ENCODE measurements at regions not wholly inside any gene's neighbourhood (a gene's known extent, or its start where the extent isn't known, plus 50 kb on each side); places are given as distances from the start of the nearest gene placed in this dataset.

DNA sequence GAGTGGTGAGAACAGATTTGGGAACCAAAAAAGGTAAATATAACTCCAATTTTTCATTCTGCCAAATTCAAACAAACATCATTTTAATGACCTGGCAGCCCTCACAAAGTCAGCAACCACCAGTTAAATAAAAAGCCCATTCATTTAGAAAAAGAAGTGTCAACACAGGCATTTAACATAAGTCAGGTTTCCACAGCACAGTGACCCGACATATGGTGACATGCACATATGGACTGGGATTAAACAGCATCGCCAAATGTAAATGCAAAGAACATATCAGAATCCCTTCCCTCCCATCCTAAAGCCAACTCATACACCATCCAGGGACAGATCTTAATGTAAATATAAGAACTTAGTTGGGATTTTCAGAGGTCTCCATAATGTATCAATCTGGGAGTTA lies 293.2 kb downstream of the FGFR2 start:
- H3K4me2 ChIP-seq: no peak overlapping the region
- peaks cover 15% of the 10 kb centered on the region for H3K4me1 ChIP-seq (ENCODE audit: insufficient read depth)
- no peak for DNase-seq (ENCODE audit: low spot score)
- no peaks in the 10 kb centered on the region for H3K27me3 ChIP-seq
- no peaks in the 10 kb centered on the region for H3K36me3 ChIP-seq (replicated peaks; ENCODE audit: insufficient read depth, low read depth)
- no peak overlapping the region for H2AFZ ChIP-seq
- no peaks in the 10 kb centered on the region for H3K9me3 ChIP-seq (ENCODE audit: low read depth)
- no peaks in the 10 kb centered on the region for H4K20me1 ChIP-seq (ENCODE audit: insufficient read depth, poor library complexity, severe bottlenecking)
- H3K79me2 ChIP-seq: no peaks in the 10 kb centered on the region
- H3K4me3 ChIP-seq: no peak overlapping the region
- 61% methylated on average over 2 of the region's 2 CpGs for WGBS (ENCODE audit: low lambda C conversion rate, missing lambda C conversion rate)
- no peak overlapping the region for H3K27ac ChIP-seq
- no peaks in the 10 kb centered on the region for H3K9me2 ChIP-seq (replicated peaks; ENCODE audit: insufficient read depth)
- TF ChIP-seq EZH2phosphoT487 (IDR thresholded peaks at IDR 0.05; ENCODE audit: low read depth, severe bottlenecking, unreplicated experiment) (no peak), EZH2 (IDR thresholded peaks at IDR 0.05; ENCODE audit: borderline replicate concordance) (no peak)
- TF ChIP-seq, protein P1, sequence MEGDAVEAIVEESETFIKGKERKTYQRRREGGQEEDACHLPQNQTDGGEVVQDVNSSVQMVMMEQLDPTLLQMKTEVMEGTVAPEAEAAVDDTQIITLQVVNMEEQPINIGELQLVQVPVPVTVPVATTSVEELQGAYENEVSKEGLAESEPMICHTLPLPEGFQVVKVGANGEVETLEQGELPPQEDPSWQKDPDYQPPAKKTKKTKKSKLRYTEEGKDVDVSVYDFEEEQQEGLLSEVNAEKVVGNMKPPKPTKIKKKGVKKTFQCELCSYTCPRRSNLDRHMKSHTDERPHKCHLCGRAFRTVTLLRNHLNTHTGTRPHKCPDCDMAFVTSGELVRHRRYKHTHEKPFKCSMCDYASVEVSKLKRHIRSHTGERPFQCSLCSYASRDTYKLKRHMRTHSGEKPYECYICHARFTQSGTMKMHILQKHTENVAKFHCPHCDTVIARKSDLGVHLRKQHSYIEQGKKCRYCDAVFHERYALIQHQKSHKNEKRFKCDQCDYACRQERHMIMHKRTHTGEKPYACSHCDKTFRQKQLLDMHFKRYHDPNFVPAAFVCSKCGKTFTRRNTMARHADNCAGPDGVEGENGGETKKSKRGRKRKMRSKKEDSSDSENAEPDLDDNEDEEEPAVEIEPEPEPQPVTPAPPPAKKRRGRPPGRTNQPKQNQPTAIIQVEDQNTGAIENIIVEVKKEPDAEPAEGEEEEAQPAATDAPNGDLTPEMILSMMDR (IDR thresholded peaks at IDR 0.05; ENCODE audit: poor library complexity): no peak

DNA sequence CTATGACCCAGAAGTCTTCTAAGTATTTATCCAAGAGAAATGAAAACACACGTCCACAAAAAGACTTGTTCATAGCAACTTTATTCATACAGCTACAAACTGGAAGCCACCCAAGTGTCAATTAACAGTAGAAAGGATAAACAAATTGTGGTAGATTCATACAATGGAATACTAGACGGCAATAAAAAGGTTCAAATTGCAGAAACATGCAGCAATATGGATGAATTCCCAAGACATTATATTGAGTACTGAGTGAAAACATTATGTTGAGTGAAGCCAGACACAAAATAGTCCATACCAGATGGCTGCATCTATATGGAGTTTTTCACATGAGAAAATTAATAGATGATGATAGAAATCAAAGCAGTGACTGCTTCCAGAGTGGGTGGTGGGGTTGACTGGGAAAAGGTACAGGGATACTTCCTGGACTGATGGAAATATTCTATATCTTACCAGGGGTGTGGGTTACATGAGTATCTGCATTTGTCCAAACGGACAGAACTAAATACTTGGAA lies 292.0 kb downstream of the FGFR2 start:
- H3K9me3 ChIP-seq (ENCODE audit: low read depth): no peaks in the 10 kb centered on the region
- DNase-seq (ENCODE audit: low spot score): no peak
- peaks cover 15% of the 10 kb centered on the region for H3K4me1 ChIP-seq (ENCODE audit: insufficient read depth)
- no peak overlapping the region for H3K4me3 ChIP-seq
- TF ChIP-seq EZH2phosphoT487 (IDR thresholded peaks at IDR 0.05; ENCODE audit: low read depth, severe bottlenecking, unreplicated experiment): no peak
- TF ChIP-seq, protein P1 (IDR thresholded peaks at IDR 0.05; ENCODE audit: poor library complexity): no peak
- no peak for TF ChIP-seq EZH2 (IDR thresholded peaks at IDR 0.05; ENCODE audit: borderline replicate concordance)
- H3K4me2 ChIP-seq: no peak overlapping the region
- H3K27ac ChIP-seq: no peak overlapping the region
- H3K79me2 ChIP-seq: no peaks in the 10 kb centered on the region
- no peak overlapping the region for H2AFZ ChIP-seq
- H3K27me3 ChIP-seq: no peaks in the 10 kb centered on the region
- no peaks in the 10 kb centered on the region for H4K20me1 ChIP-seq (ENCODE audit: insufficient read depth, poor library complexity, severe bottlenecking)
- no peaks in the 10 kb centered on the region for H3K36me3 ChIP-seq (replicated peaks; ENCODE audit: insufficient read depth, low read depth)
- 54% methylated on average over 3 of the region's 3 CpGs for WGBS (ENCODE audit: low lambda C conversion rate, missing lambda C conversion rate)
- H3K9me2 ChIP-seq (replicated peaks; ENCODE audit: insufficient read depth): no peaks in the 10 kb centered on the region

DNA sequence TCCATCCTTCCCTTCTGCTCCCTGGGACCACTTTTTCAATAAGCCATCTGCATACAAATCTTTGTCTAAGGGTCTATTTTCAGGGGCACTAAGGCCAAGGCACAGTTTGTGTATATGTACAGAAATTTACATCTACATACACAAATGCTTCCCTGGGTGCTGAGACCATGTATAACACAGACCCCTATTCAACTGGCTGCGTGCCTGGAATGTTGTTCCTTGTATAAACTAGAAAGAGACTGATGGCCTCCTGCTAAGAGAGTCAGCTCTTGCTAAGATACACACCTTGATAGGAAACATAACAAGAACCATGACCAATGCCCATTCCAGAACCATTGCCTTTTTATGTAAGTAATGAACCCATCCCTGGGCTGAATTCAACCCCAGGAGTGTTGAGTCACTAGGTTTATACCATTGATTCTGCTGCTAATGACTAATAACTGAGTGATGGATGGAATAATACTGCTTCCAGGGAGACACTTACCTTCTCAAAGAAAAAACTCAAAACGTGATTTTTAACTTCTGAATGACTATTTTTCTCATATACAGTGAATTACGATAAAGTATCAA lies 290.7 kb downstream of the FGFR2 start:
- TF ChIP-seq, protein P1 (IDR thresholded peaks at IDR 0.05; ENCODE audit: poor library complexity): no peak
- no peak for TF ChIP-seq EZH2phosphoT487 (IDR thresholded peaks at IDR 0.05; ENCODE audit: low read depth, severe bottlenecking, unreplicated experiment)
- no peak for TF ChIP-seq EZH2 (IDR thresholded peaks at IDR 0.05; ENCODE audit: borderline replicate concordance)
- Histone ChIP-seq H3K27ac (peak overlapping the region; percentile 3), H3K9me2 (replicated peaks; ENCODE audit: insufficient read depth) (no peaks in the 10 kb centered on the region), H3K9me3 (ENCODE audit: low read depth) (no peaks in the 10 kb centered on the region), H2AFZ (no peak overlapping the region), H3K36me3 (replicated peaks; ENCODE audit: insufficient read depth, low read depth) (no peaks in the 10 kb centered on the region), H3K4me1 (ENCODE audit: insufficient read depth) (peaks cover 15% of the 10 kb centered on the region), H4K20me1 (ENCODE audit: insufficient read depth, poor library complexity, severe bottlenecking) (no peaks in the 10 kb centered on the region), H3K27me3 (no peaks in the 10 kb centered on the region), H3K4me3 (no peak overlapping the region), H3K4me2 (no peak overlapping the region), H3K79me2 (no peaks in the 10 kb centered on the region)
- DNase-seq (ENCODE audit: low spot score): no peak
- WGBS (ENCODE audit: low lambda C conversion rate, missing lambda C conversion rate): 93% methylated on average over 3 of the region's 3 CpGs
